CD1c-positive myeloid dendritic cell (primary cell): ENCODE measurements at regions not wholly inside any gene's neighbourhood (a gene's known extent, or its start where the extent isn't known, plus 50 kb on each side); places are given as distances from the start of the nearest gene placed in this dataset.

ENCODE experiments used
- DNase-seq: peaks from one replicate; pipeline ENCODE4 v3.0.0-alpha.2; 2016; ENCODE audit errors: extremely low spot score

DNA sequence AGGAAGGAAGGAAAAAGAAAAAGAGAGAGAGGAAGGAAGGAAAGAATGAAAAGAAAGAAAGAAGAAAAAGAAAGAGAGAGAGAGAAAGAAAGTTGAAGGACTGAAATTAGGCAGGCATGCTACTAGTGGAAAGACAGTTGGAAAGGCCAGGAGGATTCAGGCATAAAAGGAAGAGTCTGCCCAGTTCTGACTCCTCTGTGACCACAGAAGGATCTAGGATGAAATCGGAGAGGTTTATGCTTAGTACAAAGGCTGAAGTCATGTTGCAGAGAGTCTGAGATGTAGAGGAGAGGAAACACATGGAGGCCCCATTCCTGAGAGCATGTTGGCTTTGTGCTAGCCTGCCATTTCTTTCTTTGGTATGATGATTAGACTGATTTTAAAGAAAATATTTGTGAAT is 246.5 kb upstream of the ARGLU1 start:
- DNase-seq: no peak

GRCh38 chr13:106810069-106810468 is 242.1 kb upstream of the ARGLU1 start:
- DNase-seq: no peak

DNA sequence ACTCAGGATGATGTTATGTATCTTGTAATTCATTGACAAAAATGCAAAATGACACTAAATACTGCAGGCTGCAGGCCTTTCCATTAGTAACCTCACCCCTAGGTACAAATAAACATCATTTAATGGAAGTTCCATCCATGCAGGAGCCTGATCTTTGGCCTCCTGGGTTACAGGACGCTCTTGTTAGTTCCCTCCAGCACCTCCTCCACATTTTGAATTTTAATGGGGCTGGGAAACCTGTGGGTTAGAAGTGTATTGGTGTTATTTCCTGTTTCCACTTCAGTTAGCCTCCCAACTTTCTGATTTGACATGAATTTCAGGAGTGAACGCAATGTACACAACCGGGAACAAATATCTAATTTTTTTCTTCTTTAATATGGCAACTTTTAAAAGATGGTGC is 237.1 kb upstream of the ARGLU1 start:
- DNase-seq: no peak

GRCh38 chr13:106802917-106803316 is 235.0 kb upstream of the ARGLU1 start:
- DNase-seq: no peak

- DNase-seq: no peak
Measured at GRCh38 chr13:106799781-106800335, 231.9 kb upstream of the ARGLU1 start.

- DNase-seq: no peak
Measured at GRCh38 chr13:106797081-106797640, 229.2 kb upstream of the ARGLU1 start.

GRCh38 chr13:106796280-106797047 is 228.5 kb upstream of the ARGLU1 start:
- no peak for DNase-seq

DNA sequence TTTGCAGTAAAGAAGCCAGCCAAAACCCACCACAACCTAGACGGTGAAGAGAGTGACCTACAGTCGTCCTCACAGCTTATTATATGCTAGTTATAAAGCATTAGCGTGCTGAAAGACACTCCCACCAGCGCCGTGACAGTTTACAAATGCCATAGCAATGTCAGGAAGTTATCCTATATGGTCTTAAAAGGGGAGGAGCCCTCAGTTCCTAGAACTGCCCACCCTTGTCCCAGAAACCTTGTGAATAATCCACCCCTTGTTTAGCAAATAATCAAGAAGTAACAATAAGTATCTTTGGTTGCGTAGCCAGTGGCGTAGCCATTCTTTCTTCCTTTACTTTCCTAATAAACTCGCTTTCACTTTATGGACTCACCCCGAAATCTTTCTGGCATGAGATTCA is 227.9 kb upstream of the ARGLU1 start:
- DNase-seq: peak; percentile 2

DNA sequence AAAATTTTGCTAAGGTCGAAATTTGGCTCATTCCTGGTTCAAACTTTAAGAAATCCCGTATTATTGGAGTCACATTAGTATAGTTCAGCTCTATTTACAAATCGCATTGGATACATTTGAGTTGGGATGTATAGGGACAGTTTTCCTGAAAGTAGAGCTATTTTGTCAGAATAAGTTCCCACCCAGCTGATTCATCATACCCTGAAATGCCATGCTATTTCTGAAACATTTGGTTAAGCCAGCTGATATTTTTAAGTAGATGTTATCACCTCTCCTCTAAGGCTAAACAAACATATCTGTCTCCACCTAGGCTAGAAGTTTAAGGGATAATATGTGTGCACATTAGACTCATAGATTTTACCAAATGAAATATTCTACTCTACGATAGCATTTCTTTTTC is 226.2 kb upstream of the ARGLU1 start:
- DNase-seq: no peak

GRCh38 chr13:106789911-106790310 is 222.0 kb upstream of the ARGLU1 start:
- no peak for DNase-seq

GRCh38 chr13:106786006-106786563 is 218.1 kb upstream of the ARGLU1 start:
- DNase-seq: peak; percentile 20

DNA sequence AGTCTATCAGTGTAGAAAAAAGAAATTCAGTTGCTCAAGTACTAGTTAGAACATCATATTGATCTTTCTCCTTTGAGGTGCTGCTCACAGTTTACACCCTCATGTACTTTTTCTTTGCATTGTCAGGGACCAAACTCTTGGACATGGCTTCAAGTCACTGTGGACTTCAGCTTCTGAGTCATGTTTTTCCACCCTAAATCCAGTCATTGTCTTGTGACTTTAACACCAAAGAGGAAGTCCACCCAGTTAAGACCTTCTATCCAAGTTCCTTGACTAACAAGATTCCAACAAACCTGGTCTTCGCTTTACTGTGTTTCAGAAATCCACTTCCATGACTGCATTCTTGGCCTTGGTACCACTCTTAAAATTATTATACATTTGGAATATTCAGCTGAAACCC is 206.7 kb upstream of the ARGLU1 start:
- peak; percentile 41 for DNase-seq

DNA sequence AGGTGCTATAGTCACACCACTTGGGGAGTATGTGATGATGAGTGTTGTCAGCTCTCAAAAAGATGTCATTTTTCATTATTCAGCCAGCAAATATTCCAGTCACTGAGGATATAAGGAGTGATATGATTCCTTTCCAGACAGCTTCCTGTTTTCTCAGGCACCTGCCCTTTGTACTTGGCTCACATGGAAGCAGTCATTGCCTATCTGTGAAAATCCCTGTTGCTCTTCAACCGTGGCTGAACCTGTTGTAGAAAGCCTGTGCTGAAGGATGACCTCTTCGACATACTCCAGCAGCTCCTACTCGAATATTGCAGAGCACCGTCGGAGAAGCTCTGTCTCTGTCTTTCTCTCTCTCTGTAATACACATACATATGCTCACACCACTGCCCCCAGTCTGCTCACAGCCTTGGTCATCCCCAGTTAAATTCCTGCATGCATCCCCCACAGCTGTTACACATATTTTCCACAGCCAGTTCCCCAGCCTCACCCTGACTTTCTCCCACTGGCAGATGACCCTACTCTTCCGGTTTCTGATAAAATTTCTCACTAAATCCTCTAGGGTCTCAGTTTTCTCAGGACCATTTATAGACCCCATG is 204.2 kb upstream of the ARGLU1 start:
- DNase-seq: no peak

- DNase-seq: no peak
Measured at GRCh38 chr13:106768991-106769390, 201.1 kb upstream of the ARGLU1 start.

DNA sequence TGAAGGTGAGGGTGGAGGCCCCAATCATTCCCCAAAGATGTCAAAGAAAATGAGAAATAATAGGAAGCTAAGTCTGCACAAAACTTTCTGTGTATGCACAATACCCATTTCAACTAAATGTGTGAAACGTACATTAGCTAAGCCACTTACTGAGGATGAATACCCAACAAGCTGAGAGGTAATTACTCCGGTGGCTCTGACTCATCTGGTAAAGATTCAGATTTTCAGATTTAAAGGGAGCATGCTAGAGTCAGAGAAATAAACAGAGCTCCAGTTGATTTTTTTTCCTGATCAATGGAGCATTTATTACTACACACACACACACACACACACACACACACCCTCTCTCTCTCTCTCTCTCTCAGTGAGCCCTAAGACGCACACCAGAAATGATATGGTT is 194.8 kb upstream of the ARGLU1 start:
- DNase-seq: no peak

DNA sequence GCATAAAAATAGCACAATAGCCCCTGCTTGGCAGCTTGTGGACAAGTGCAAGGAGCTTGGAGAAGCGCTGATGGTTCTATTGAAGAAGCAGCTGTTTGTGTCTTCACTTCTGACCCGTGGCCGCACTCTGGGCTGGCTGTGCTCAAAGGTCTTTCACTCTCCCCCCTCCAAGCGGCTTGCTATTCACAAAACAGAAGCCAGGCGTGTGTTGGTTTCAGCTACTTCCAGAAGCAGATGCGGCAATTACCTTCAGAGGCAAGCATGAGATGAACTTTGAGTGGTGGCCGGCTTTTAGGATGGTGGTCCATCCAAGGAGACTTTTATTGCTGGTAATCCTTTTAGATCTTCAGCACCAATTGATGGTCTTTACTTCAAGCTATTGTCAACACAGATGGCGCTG is 188.5 kb upstream of the ARGLU1 start:
- DNase-seq: no peak

GRCh38 chr13:106755542-106755941 is 187.6 kb upstream of the ARGLU1 start:
- DNase-seq: no peak

GRCh38 chr13:106753251-106753650 is 185.3 kb upstream of the ARGLU1 start:
- DNase-seq: no peak

- DNase-seq: no peak
Measured at GRCh38 chr13:106752584-106753170, 184.7 kb upstream of the ARGLU1 start.

GRCh38 chr13:106748785-106749184 is 180.8 kb upstream of the ARGLU1 start:
- no peak for DNase-seq

DNA sequence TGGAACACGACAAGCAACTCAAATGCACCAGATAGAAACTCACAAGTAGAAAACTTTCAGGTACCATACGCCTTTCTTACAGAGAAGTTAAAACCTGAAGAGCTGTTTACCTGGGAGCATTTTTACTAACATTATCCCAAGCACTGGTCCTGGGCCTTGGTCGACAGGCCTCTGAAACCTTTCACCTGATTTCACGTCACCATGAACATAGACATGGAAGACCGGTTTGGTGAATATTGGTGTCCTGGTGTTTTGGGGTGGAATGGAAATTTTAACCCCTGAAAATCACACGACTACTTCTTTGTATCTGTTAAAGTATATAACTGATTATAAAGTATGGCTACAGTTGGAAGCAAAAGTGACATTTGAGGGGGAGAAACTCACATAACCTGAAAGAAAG is 176.6 kb upstream of the ARGLU1 start:
- DNase-seq: no peak

GRCh38 chr13:106738186-106738678 is 170.3 kb upstream of the ARGLU1 start:
- no peak for DNase-seq
